CD4-positive, CD25-positive, alpha-beta regulatory T cell (primary cell): ENCODE measurements at regions not wholly inside any gene's neighbourhood (a gene's known extent, or its start where the extent isn't known, plus 50 kb on each side); places are given as distances from the start of the nearest gene placed in this dataset.

Source experiments
- ATAC-seq, 2 donors: fragments of 150-1000 bp; cut with Tn5 transposase; one replicate each; pipeline ENCODE4 v1.10.0; 2021; ENCODE audit warnings: low read depth in 2 of 2, moderate number of reproducible peaks in 2 of 2, moderate library complexity in 1 of 2
- DNase-seq, 3 donors: peaks; one replicate each; pipeline versions ENCODE4 v3.0.0 to v3.0.0-alpha.2; 2012 to 2022; ENCODE audit warnings: mixed read lengths in 1 of 3
- H3K27ac ChIP-seq: one replicate; pipeline ENCODE4 v1.7.0; 2013; ENCODE audit warnings: mild to moderate bottlenecking, low read length; ENCODE audit not compliant: insufficient read depth, poor library complexity, severe bottlenecking
- H3K27me3 ChIP-seq: one replicate; pipeline ENCODE4 v1.7.0; 2013; ENCODE audit warnings: low read length; ENCODE audit not compliant: control insufficient read depth, insufficient read depth
- H3K36me3 ChIP-seq: one replicate; pipeline ENCODE4 v1.7.0; 2013; ENCODE audit warnings: mild to moderate bottlenecking, low read length, moderate library complexity; ENCODE audit not compliant: control insufficient read depth, insufficient read depth
- H3K4me1 ChIP-seq: 2 replicates; pipeline ENCODE4 v1.7.0; 2013; ENCODE audit warnings: mild to moderate bottlenecking, low read length; ENCODE audit not compliant: insufficient read depth, control insufficient read depth, poor library complexity, severe bottlenecking
- H3K4me3 ChIP-seq: one replicate; pipeline ENCODE4 v1.7.0; 2013; ENCODE audit warnings: low read depth, mild to moderate bottlenecking, low read length, moderate library complexity
- H3K9me3 ChIP-seq, 2 experiments: 1 replicate in 1 of 2; 2 replicates in 1 of 2; pipeline ENCODE4 v1.7.0; 2013; ENCODE audit warnings: low read length in 2 of 2, mild to moderate bottlenecking in 1 of 2, moderate library complexity in 1 of 2; ENCODE audit not compliant: control insufficient read depth in 2 of 2
- H3K27ac Mint-ChIP-seq, 3 donors: one replicate each; pipeline ENCODE4 v1.8.0; 2020 to 2022; ENCODE audit warnings: mild to moderate bottlenecking in 3 of 3, mixed read lengths in 3 of 3, moderate library complexity in 2 of 3
- H3K27me3 Mint-ChIP-seq: one replicate; pipeline ENCODE4 v1.8.0; 2022; ENCODE audit warnings: mild to moderate bottlenecking, mixed read lengths
- H3K36me3 Mint-ChIP-seq: one replicate; pipeline ENCODE4 v1.8.0; 2020; ENCODE audit warnings: mixed read lengths
- H3K4me1 Mint-ChIP-seq, 4 donors: one replicate each; pipeline ENCODE4 v1.8.0; 2020 to 2022; ENCODE audit warnings: mixed read lengths in 4 of 4, mild to moderate bottlenecking in 1 of 4
- H3K4me3 Mint-ChIP-seq, 4 donors: one replicate each; pipeline ENCODE4 v1.8.0; 2020 to 2022; ENCODE audit warnings: mild to moderate bottlenecking in 4 of 4, mixed read lengths in 4 of 4, moderate library complexity in 3 of 4
- H3K9me3 Mint-ChIP-seq, 7 donors: one replicate each; pipeline ENCODE4 v1.8.0; 2020 to 2022; ENCODE audit warnings: mixed read lengths in 7 of 7, mild to moderate bottlenecking in 3 of 7, moderate library complexity in 2 of 7

GRCh38 chr7:54477083-54477482, 65.1 kb upstream of the VSTM2A start:
- Mint-ChIP-seq H3K4me3 (no peak overlapping the region), H3K9me3 (peaks cover 0 to 14% (median 5%) of the 10 kb centered on the region in 7 donors), H3K27ac (no peak overlapping the region), H3K27me3 (no peaks in the 10 kb centered on the region), H3K4me1 (no peaks in the 10 kb centered on the region), H3K36me3 (no peaks in the 10 kb centered on the region)
- DNase-seq (no peak), ATAC-seq (no peak)
- Histone ChIP-seq H3K27me3 (no peaks in the 10 kb centered on the region), H3K4me1 (no peaks in the 10 kb centered on the region), H3K27ac (no peak overlapping the region), H3K36me3 (no peaks in the 10 kb centered on the region), H3K4me3 (no peak overlapping the region), H3K9me3 (no peaks in the 10 kb centered on the region)

GRCh38 chr7:54483523-54483922, 58.7 kb upstream of the VSTM2A start:
- Histone ChIP-seq H3K4me3 (no peak overlapping the region), H3K4me1 (no peaks in the 10 kb centered on the region), H3K27me3 (no peaks in the 10 kb centered on the region), H3K27ac (no peak overlapping the region), H3K9me3 (no peaks in the 10 kb centered on the region), H3K36me3 (no peaks in the 10 kb centered on the region)
- Mint-ChIP-seq H3K4me1 (no peaks in the 10 kb centered on the region), H3K4me3 (no peak overlapping the region), H3K27ac (no peak overlapping the region), H3K27me3 (no peaks in the 10 kb centered on the region), H3K9me3 (peaks cover 0 to 19% (median 4%) of the 10 kb centered on the region in 7 donors), H3K36me3 (no peaks in the 10 kb centered on the region)
- no peak for ATAC-seq
- no peak for DNase-seq

- Mint-ChIP-seq H3K9me3 (peaks cover 0 to 21% (median 4%) of the 10 kb centered on the region in 7 donors), H3K27ac (no peak overlapping the region), H3K36me3 (no peaks in the 10 kb centered on the region), H3K4me1 (no peaks in the 10 kb centered on the region), H3K4me3 (no peak overlapping the region), H3K27me3 (no peaks in the 10 kb centered on the region)
- ATAC-seq = no peak
- Histone ChIP-seq H3K9me3 (no peaks in the 10 kb centered on the region), H3K4me1 (no peaks in the 10 kb centered on the region), H3K36me3 (no peaks in the 10 kb centered on the region), H3K4me3 (no peak overlapping the region), H3K27ac (no peak overlapping the region), H3K27me3 (no peaks in the 10 kb centered on the region)
- DNase-seq = no peak
Observed at GRCh38 chr7:54485044-54485443, 57.1 kb upstream of the VSTM2A start.
